Mesenchymal stem cell (in vitro differentiated cells and primary cell): ENCODE measurements at regions not wholly inside any gene's neighbourhood (a gene's known extent, or its start where the extent isn't known, plus 50 kb on each side); places are given as distances from the start of the nearest gene placed in this dataset.

Experiments used
- DNase-seq: peaks from one replicate; pipeline ENCODE4 v3.0.0-alpha.2; 2013
- H2AFZ ChIP-seq: one replicate; pipeline ENCODE4 v1.6.1; 2013; ENCODE audit warnings: low read depth, mild to moderate bottlenecking, control low read depth, inconsistent platforms, low read length, moderate library complexity
- H2AK5ac ChIP-seq: 2 replicates; pipeline ENCODE4 v1.6.1; 2013; ENCODE audit warnings: low read length, moderate library complexity, mild to moderate bottlenecking, inconsistent platforms; ENCODE audit not compliant: severe bottlenecking
- H2BK120ac ChIP-seq: one replicate; pipeline ENCODE4 v1.6.1; 2013; ENCODE audit warnings: low read depth, mild to moderate bottlenecking, inconsistent platforms, low read length, moderate library complexity
- H2BK12ac ChIP-seq, 2 experiments: one replicate each; pipeline ENCODE4 v1.6.1; 2013; ENCODE audit warnings: inconsistent platforms in 2 of 2, low read length in 2 of 2, mild to moderate bottlenecking in 2 of 2, moderate library complexity in 2 of 2, control low read depth in 1 of 2
- H2BK15ac ChIP-seq: one replicate; pipeline ENCODE4 v1.6.1; 2013; ENCODE audit warnings: mild to moderate bottlenecking, low read depth, inconsistent platforms; ENCODE audit not compliant: poor library complexity, severe bottlenecking
- H2BK5ac ChIP-seq: 2 replicates; pipeline ENCODE4 v1.6.1; 2013; ENCODE audit warnings: low read depth, mild to moderate bottlenecking, low read length, control low read depth, inconsistent platforms; ENCODE audit not compliant: poor library complexity, severe bottlenecking
- H3K14ac ChIP-seq, 2 experiments: one replicate each; pipeline ENCODE4 v1.6.1; 2013; ENCODE audit warnings: inconsistent platforms in 2 of 2, low read length in 2 of 2, control low read depth in 1 of 2, mild to moderate bottlenecking in 1 of 2, moderate library complexity in 1 of 2
- H3K18ac ChIP-seq, 2 experiments: one replicate each; pipeline ENCODE4 v1.6.1; 2013; ENCODE audit warnings: inconsistent platforms in 2 of 2, low read length in 2 of 2, control low read depth in 1 of 2, low read depth in 1 of 2, mild to moderate bottlenecking in 1 of 2
- H3K23ac ChIP-seq, 2 experiments: one replicate each; pipeline ENCODE4 v1.6.1; 2013; ENCODE audit warnings: inconsistent platforms in 2 of 2, low read length in 2 of 2, mild to moderate bottlenecking in 2 of 2, moderate library complexity in 2 of 2, control low read depth in 1 of 2
- H3K27ac ChIP-seq: 2 replicates; pipeline ENCODE4 v1.5.1; 2013; ENCODE audit warnings: mild to moderate bottlenecking, moderate library complexity, low read length, control low read depth, inconsistent platforms; ENCODE audit not compliant: poor library complexity, severe bottlenecking
- H3K27me3 ChIP-seq, 2 experiments: 2 replicates each; pipeline versions ENCODE4 v1.6.1 to v1.7.0; 2013; ENCODE audit warnings: low read length in 2 of 2, mild to moderate bottlenecking in 2 of 2, moderate library complexity in 2 of 2, control low read depth in 1 of 2, inconsistent platforms in 1 of 2; ENCODE audit not compliant: control insufficient read depth in 1 of 2, insufficient read depth in 1 of 2
- H3K36me3 ChIP-seq, 2 experiments: 2 replicates each; pipeline versions ENCODE4 v1.6.1 to v1.7.0; 2013; ENCODE audit warnings: low read length in 2 of 2, control low read depth in 1 of 2, inconsistent platforms in 1 of 2, low read depth in 1 of 2, mild to moderate bottlenecking in 1 of 2; ENCODE audit not compliant: insufficient read depth in 2 of 2, control insufficient read depth in 1 of 2
- H3K4ac ChIP-seq, 2 experiments: one replicate each; pipeline ENCODE4 v1.6.1; 2013; ENCODE audit warnings: inconsistent platforms in 2 of 2, low read length in 2 of 2, mild to moderate bottlenecking in 2 of 2, moderate library complexity in 2 of 2, control low read depth in 1 of 2, low read depth in 1 of 2
- H3K4me1 ChIP-seq: 2 replicates; pipeline ENCODE4 v1.6.1; 2013; ENCODE audit warnings: low read depth, low read length, control low read depth; ENCODE audit not compliant: control insufficient read depth, insufficient read depth
- H3K4me2 ChIP-seq: 2 replicates; pipeline ENCODE4 v1.6.1; 2013; ENCODE audit warnings: low read length, mild to moderate bottlenecking, inconsistent platforms; ENCODE audit not compliant: poor library complexity, severe bottlenecking
- H3K4me3 ChIP-seq, 2 experiments: 2 replicates each; pipeline versions ENCODE4 v1.5.1 to v1.7.0; 2013; ENCODE audit warnings: low read length in 2 of 2, mild to moderate bottlenecking in 2 of 2, control low read depth in 1 of 2, low read depth in 1 of 2; ENCODE audit not compliant: insufficient read depth in 1 of 2
- H3K79me1 ChIP-seq: replicated peaks from 2 replicates; pipeline ENCODE4 v1.6.1; 2013; ENCODE audit warnings: mild to moderate bottlenecking, control low read depth, low read length, inconsistent platforms; ENCODE audit not compliant: poor library complexity, severe bottlenecking
- H3K9ac ChIP-seq: 2 replicates; pipeline ENCODE4 v1.7.0; 2013; ENCODE audit warnings: mild to moderate bottlenecking, low read length, moderate library complexity
- H3K9me3 ChIP-seq: 2 replicates; pipeline ENCODE4 v1.7.0; 2013; ENCODE audit warnings: mild to moderate bottlenecking, low read length; ENCODE audit not compliant: control insufficient read depth
- H4K8ac ChIP-seq: one replicate; pipeline ENCODE4 v1.6.1; 2013; ENCODE audit warnings: inconsistent platforms, mild to moderate bottlenecking, low read length, moderate library complexity
- H4K91ac ChIP-seq: one replicate; pipeline ENCODE4 v1.6.1; 2013; ENCODE audit warnings: mild to moderate bottlenecking, low read length, inconsistent platforms
- WGBS: methylation state at CpG from one replicate; pipeline ENCODE4 v1.1.7; 2013; ENCODE audit warnings: mixed read lengths; 5-methylcytosine and 5-hydroxymethylcytosine counted together

- no peak overlapping the region for H2BK5ac ChIP-seq
- H4K91ac ChIP-seq = no peak overlapping the region
- H2BK15ac ChIP-seq = no peak overlapping the region
- H3K18ac ChIP-seq = no peak overlapping the region
- no peak for DNase-seq
- H3K4me1 ChIP-seq = no peaks in the 10 kb centered on the region
- H3K36me3 ChIP-seq = no peaks in the 10 kb centered on the region
- H2BK12ac ChIP-seq = no peak overlapping the region
- no peak overlapping the region for H3K4me2 ChIP-seq
- no peak overlapping the region for H3K14ac ChIP-seq
- no peak overlapping the region for H4K8ac ChIP-seq
- no peak overlapping the region for H2AFZ ChIP-seq
- H3K27ac ChIP-seq = no peak overlapping the region
- H3K9ac ChIP-seq = no peak overlapping the region
- no peak overlapping the region for H3K4me3 ChIP-seq
- no peak overlapping the region for H3K4ac ChIP-seq
- H2AK5ac ChIP-seq = no peak overlapping the region
- no peak overlapping the region for H3K23ac ChIP-seq
- H3K79me1 ChIP-seq = no peaks in the 10 kb centered on the region
- H2BK120ac ChIP-seq = no peak overlapping the region
- no peaks in the 10 kb centered on the region for H3K27me3 ChIP-seq
- H3K9me3 ChIP-seq = no peaks in the 10 kb centered on the region
- WGBS = 100% methylated on average over 1 of the region's 1 CpG
Observed at GRCh38 chrX:23079347-23079746, 79.6 kb downstream of the DDX53 start.

GRCh38 chrX:23100826-23101225, 101.1 kb downstream of the DDX53 start:
- Histone ChIP-seq H3K79me1 (no peaks in the 10 kb centered on the region), H4K8ac (no peak overlapping the region), H2BK120ac (no peak overlapping the region), H2BK5ac (no peak overlapping the region), H3K27ac (no peak overlapping the region), H3K9me3 (no peaks in the 10 kb centered on the region), H2BK15ac (no peak overlapping the region), H2AFZ (no peak overlapping the region), H2AK5ac (no peak overlapping the region), H3K27me3 (no peaks in the 10 kb centered on the region), H3K14ac (no peak overlapping the region), H3K4ac (no peak overlapping the region), H3K36me3 (no peaks in the 10 kb centered on the region), H3K4me1 (no peaks in the 10 kb centered on the region), H3K18ac (no peak overlapping the region), H3K4me3 (no peak overlapping the region), H3K4me2 (no peak overlapping the region), H3K9ac (no peak overlapping the region), H2BK12ac (no peak overlapping the region), H3K23ac (no peak overlapping the region), H4K91ac (no peak overlapping the region)
- WGBS = 50% methylated on average over 1 of the region's 6 CpGs
- no peak for DNase-seq

GRCh38 chrX:23103546-23103945, 103.8 kb downstream of the DDX53 start:
- 74% methylated on average over 3 of the region's 4 CpGs for WGBS
- H2AK5ac ChIP-seq = no peak overlapping the region
- H3K9me3 ChIP-seq = no peaks in the 10 kb centered on the region
- no peak overlapping the region for H3K27ac ChIP-seq
- no peak overlapping the region for H3K4me3 ChIP-seq
- H3K4ac ChIP-seq = no peak overlapping the region
- H3K23ac ChIP-seq = no peak overlapping the region
- no peak overlapping the region for H4K91ac ChIP-seq
- DNase-seq = no peak
- H3K18ac ChIP-seq = no peak overlapping the region
- H2AFZ ChIP-seq = no peak overlapping the region
- no peaks in the 10 kb centered on the region for H3K27me3 ChIP-seq
- H3K4me2 ChIP-seq = no peak overlapping the region
- H2BK5ac ChIP-seq = no peak overlapping the region
- no peaks in the 10 kb centered on the region for H3K36me3 ChIP-seq
- no peak overlapping the region for H2BK12ac ChIP-seq
- H3K14ac ChIP-seq = no peak overlapping the region
- no peak overlapping the region for H4K8ac ChIP-seq
- H2BK15ac ChIP-seq = no peak overlapping the region
- no peak overlapping the region for H2BK120ac ChIP-seq
- no peaks in the 10 kb centered on the region for H3K79me1 ChIP-seq
- H3K4me1 ChIP-seq = no peaks in the 10 kb centered on the region
- no peak overlapping the region for H3K9ac ChIP-seq

GRCh38 chrX:23114241-23114640, 114.5 kb downstream of the DDX53 start:
- Histone ChIP-seq H4K8ac (no peak overlapping the region), H3K23ac (no peak overlapping the region), H3K4me2 (no peak overlapping the region), H4K91ac (no peak overlapping the region), H3K14ac (no peak overlapping the region), H3K4me1 (no peaks in the 10 kb centered on the region), H3K27me3 (no peaks in the 10 kb centered on the region), H3K27ac (no peak overlapping the region), H3K9me3 (no peaks in the 10 kb centered on the region), H3K18ac (no peak overlapping the region), H3K9ac (no peak overlapping the region), H2BK12ac (no peak overlapping the region), H3K36me3 (no peaks in the 10 kb centered on the region), H2BK15ac (no peak overlapping the region), H3K79me1 (no peaks in the 10 kb centered on the region), H2AK5ac (no peak overlapping the region), H3K4me3 (no peak overlapping the region), H2AFZ (no peak overlapping the region), H3K4ac (no peak overlapping the region), H2BK5ac (no peak overlapping the region), H2BK120ac (no peak overlapping the region)
- DNase-seq = no peak
- WGBS = 85% methylated on average over 8 of the region's 11 CpGs
